ENCODE measurements at regions not wholly inside any gene's neighbourhood (a gene's known extent, or its start where the extent isn't known, plus 50 kb on each side); places are given as distances from the start of the nearest gene placed in this dataset.
"Not testable (repeated sequence)": the region's sequence is repeated elsewhere in the genome, so short reads cannot be mapped to it uniquely, and the experiment has no call there.

DNA sequence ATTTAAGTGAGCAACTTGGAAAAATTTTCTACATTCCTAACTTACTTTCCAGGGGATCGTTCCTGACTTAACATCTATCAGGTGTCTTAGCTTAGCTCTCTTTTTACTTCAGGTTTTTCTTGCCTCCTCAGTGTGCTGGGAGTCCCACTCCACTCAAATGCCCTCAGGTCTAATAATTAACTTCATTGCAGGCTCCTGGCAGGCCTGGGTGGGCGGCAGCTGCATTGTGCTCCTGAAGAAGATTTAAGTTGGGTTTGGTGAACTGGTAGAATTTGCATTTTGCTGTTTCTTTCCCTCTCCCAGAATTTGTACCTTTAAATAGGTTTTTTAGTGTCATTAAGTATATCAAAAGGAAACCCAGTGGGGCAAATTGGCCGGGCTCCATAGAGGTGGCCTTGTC lies 90.5 kb upstream of the SAMD11 start:
- H3K23me2 ChIP-seq (ENCODE audit: low read depth, low read length); H3K56ac ChIP-seq (replicated peaks; ENCODE audit: insufficient read length, low read depth, low read length); H4K20me1 ChIP-seq (replicated peaks in 1 of 2; ENCODE audit: control insufficient read depth in 1 of 2, insufficient read depth in 2 of 2, low read length in 2 of 2); H3K36me3 ChIP-seq (ENCODE audit: control insufficient read depth in 2 of 4, insufficient read depth in 4 of 4, low read length in 3 of 4); H3K4me3 ChIP-seq (ENCODE audit: extremely low read depth in 1 of 4, insufficient read depth in 2 of 4, low read depth in 3 of 4, low read length in 4 of 4); CTCF ChIA-PET (ENCODE audit: partially characterized antibody); H3K18ac ChIP-seq (ENCODE audit: extremely low read depth, low read length); H3K27me3 ChIP-seq (replicated peaks in 1 of 4; ENCODE audit: control insufficient read depth in 3 of 4, extremely low read depth in 1 of 4, insufficient read depth in 3 of 4, low read length in 3 of 4); H2BK120ac ChIP-seq (replicated peaks; ENCODE audit: low read depth, low read length); H3K27ac ChIP-seq (ENCODE audit: low read depth, low read length); H4K5ac ChIP-seq (ENCODE audit: insufficient read length, low read depth, low read length); H2BK15ac ChIP-seq (ENCODE audit: low read length); H2BK20ac ChIP-seq (ENCODE audit: low read length); H4K91ac ChIP-seq (replicated peaks; ENCODE audit: insufficient read length, low read length); H3K9ac ChIP-seq (replicated peaks in 1 of 4; ENCODE audit: extremely low read depth in 1 of 4, low read depth in 3 of 4, low read length in 3 of 4); H3K4me1 ChIP-seq (replicated peaks in 1 of 4; ENCODE audit: control insufficient read depth in 3 of 4, insufficient read depth in 4 of 4, low read length in 3 of 4); H2AFZ ChIP-seq (ENCODE audit: low read length); DNase-seq (ENCODE audit: low read depth in 1 of 2, low spot score in 2 of 2); H3K23ac ChIP-seq (ENCODE audit: insufficient read length); H2AK5ac ChIP-seq (ENCODE audit: low read depth, low read length); POLR2A ChIA-PET (ENCODE audit: partially characterized antibody); H3K14ac ChIP-seq (ENCODE audit: insufficient read length); H2BK5ac ChIP-seq (ENCODE audit: low read depth, low read length); H3K79me2 ChIP-seq (ENCODE audit: control insufficient read depth in 1 of 2, insufficient read depth in 2 of 2, low read length in 2 of 2); H3K79me1 ChIP-seq (ENCODE audit: low read depth, low read length); H2BK12ac ChIP-seq (ENCODE audit: low read depth, low read length); H3K9me3 ChIP-seq (ENCODE audit: insufficient read depth in 2 of 2, low read depth in 1 of 2, low read length in 1 of 2); H3K4ac ChIP-seq (replicated peaks; ENCODE audit: insufficient read length, low read depth, low read length); H3K4me2 ChIP-seq (ENCODE audit: insufficient read depth in 1 of 2, low read depth in 2 of 2, low read length in 2 of 2); FAIRE-seq; H4K8ac ChIP-seq (ENCODE audit: extremely low read depth, insufficient read depth, low read length): not testable (repeated sequence)
- WGBS, 2 experiments (ENCODE audit: extremely low coverage in 1 of 2, insufficient coverage in 1 of 2, insufficient read length in 1 of 2, insufficient replicate concordance in 2 of 2, low coverage in 1 of 2, low lambda C conversion rate in 2 of 2, missing lambda C conversion rate in 1 of 2) = 79% methylated on average over 3 of the region's 3 CpGs; no CpG with 5 or more reads in 1 of the 2 experiments

- H4K5ac ChIP-seq (ENCODE audit: insufficient read length, low read depth, low read length); DNase-seq (ENCODE audit: low read depth in 1 of 2, low spot score in 2 of 2); POLR2A ChIA-PET (ENCODE audit: partially characterized antibody); H2BK15ac ChIP-seq (ENCODE audit: low read length); H3K4me2 ChIP-seq (ENCODE audit: insufficient read depth in 1 of 2, low read depth in 2 of 2, low read length in 2 of 2); H3K27ac ChIP-seq (ENCODE audit: low read depth, low read length); H2BK12ac ChIP-seq (ENCODE audit: low read depth, low read length); H2BK20ac ChIP-seq (ENCODE audit: low read length); FAIRE-seq; H3K23ac ChIP-seq (ENCODE audit: insufficient read length); H3K23me2 ChIP-seq (ENCODE audit: low read depth, low read length); H4K20me1 ChIP-seq (replicated peaks in 1 of 2; ENCODE audit: control insufficient read depth in 1 of 2, insufficient read depth in 2 of 2, low read length in 2 of 2); H3K18ac ChIP-seq (ENCODE audit: extremely low read depth, low read length); H3K4me3 ChIP-seq (ENCODE audit: extremely low read depth in 1 of 4, insufficient read depth in 2 of 4, low read depth in 3 of 4, low read length in 4 of 4); H3K56ac ChIP-seq (replicated peaks; ENCODE audit: insufficient read length, low read depth, low read length); H2AK5ac ChIP-seq (ENCODE audit: low read depth, low read length); H3K27me3 ChIP-seq (replicated peaks in 1 of 4; ENCODE audit: control insufficient read depth in 3 of 4, extremely low read depth in 1 of 4, insufficient read depth in 3 of 4, low read length in 3 of 4); H3K14ac ChIP-seq (ENCODE audit: insufficient read length); H3K9ac ChIP-seq (replicated peaks in 1 of 4; ENCODE audit: extremely low read depth in 1 of 4, low read depth in 3 of 4, low read length in 3 of 4); H3K79me2 ChIP-seq (ENCODE audit: control insufficient read depth in 1 of 2, insufficient read depth in 2 of 2, low read length in 2 of 2); H3K9me3 ChIP-seq (ENCODE audit: insufficient read depth in 2 of 2, low read depth in 1 of 2, low read length in 1 of 2); CTCF ChIA-PET (ENCODE audit: partially characterized antibody); H3K79me1 ChIP-seq (ENCODE audit: low read depth, low read length); H4K91ac ChIP-seq (replicated peaks; ENCODE audit: insufficient read length, low read length); H3K4me1 ChIP-seq (replicated peaks in 1 of 4; ENCODE audit: control insufficient read depth in 3 of 4, insufficient read depth in 4 of 4, low read length in 3 of 4); H4K8ac ChIP-seq (ENCODE audit: extremely low read depth, insufficient read depth, low read length); H2BK5ac ChIP-seq (ENCODE audit: low read depth, low read length); H2AFZ ChIP-seq (ENCODE audit: low read length); H3K4ac ChIP-seq (replicated peaks; ENCODE audit: insufficient read length, low read depth, low read length); H2BK120ac ChIP-seq (replicated peaks; ENCODE audit: low read depth, low read length); H3K36me3 ChIP-seq (ENCODE audit: control insufficient read depth in 2 of 4, insufficient read depth in 4 of 4, low read length in 3 of 4): not testable (repeated sequence)
- WGBS, 2 experiments (ENCODE audit: extremely low coverage in 1 of 2, insufficient coverage in 1 of 2, insufficient read length in 1 of 2, insufficient replicate concordance in 2 of 2, low coverage in 1 of 2, low lambda C conversion rate in 2 of 2, missing lambda C conversion rate in 1 of 2) = 97% methylated on average over 3 of the region's 10 CpGs; no CpG with 5 or more reads in 1 of the 2 experiments
Measured at GRCh38 chr1:835509-835908, 88.2 kb upstream of the SAMD11 start.

Measured in H1 (cell line).